Panc1 (cell line): ENCODE measurements at regions not wholly inside any gene's neighbourhood (a gene's known extent, or its start where the extent isn't known, plus 50 kb on each side); places are given as distances from the start of the nearest gene placed in this dataset.

Source experiments
- CTCF ChIP-seq: fragments of 450-650 bp; IDR thresholded peaks from 2 replicates; pipeline ENCODE4 v1.5.1; 2017; ENCODE audit warnings: mild to moderate bottlenecking
- POLR2AphosphoS5 ChIP-seq: IDR thresholded peaks from 2 replicates; pipeline ENCODE4 v1.6.1; 2012; ENCODE audit warnings: mild to moderate bottlenecking, low read depth, low read length, moderate library complexity
- REST ChIP-seq, 2 experiments: IDR thresholded peaks; 2 replicates each; pipeline ENCODE4 v1.6.1; 2011 to 2012; ENCODE audit warnings: low read depth in 2 of 2, control low read depth in 1 of 2, low read length in 1 of 2, mild to moderate bottlenecking in 1 of 2, moderate library complexity in 1 of 2; ENCODE audit not compliant: insufficient read depth in 1 of 2
- SIN3A ChIP-seq: IDR thresholded peaks from 2 replicates; pipeline ENCODE4 v1.6.1; 2012; ENCODE audit warnings: low read depth, mild to moderate bottlenecking, low read length, moderate library complexity, borderline replicate concordance; ENCODE audit not compliant: insufficient read depth

- no peak for TF ChIP-seq REST (IDR thresholded peaks at IDR 0.05; ENCODE audit: insufficient read depth in 1 of 2, low read depth in 2 of 2, low read length in 1 of 2)
- no peak for TF ChIP-seq CTCF
- TF ChIP-seq SIN3A: no peak
- no peak for TF ChIP-seq POLR2AphosphoS5
Observed at GRCh38 chr10:117830787-117831212, 215.9 kb downstream of the RAB11FIP2 start.
